ENCODE measurements at regions not wholly inside any gene's neighbourhood (a gene's known extent, or its start where the extent isn't known, plus 50 kb on each side); places are given as distances from the start of the nearest gene placed in this dataset.

- POLR2A ChIA-PET: no interaction called here
- intact Hi-C loops (cut with micrococcal nuclease; ENCODE audit: unreplicated experiment): no loop called here
- BruUV-seq (replicated peaks): no TSS peak
- DNase-seq (ENCODE audit: low read depth, low spot score): no peak
- H3K27me3 ChIP-seq (replicated peaks in 1 of 2; ENCODE audit: control insufficient read depth in 2 of 2, insufficient read depth in 2 of 2, low read length in 1 of 2): no peaks in the 10 kb centered on the region
- no peaks in the 10 kb centered on the region for H3K36me3 ChIP-seq (ENCODE audit: control insufficient read depth in 2 of 2, insufficient read depth in 2 of 2, low read length in 1 of 2)
- no peak for TF ChIP-seq YY1 (IDR thresholded peaks at IDR 0.05; ENCODE audit: low read depth, low read length)
- no peak for TF ChIP-seq EP300 (IDR thresholded peaks at IDR 0.05; ENCODE audit: borderline replicate concordance in 1 of 2, control insufficient read depth in 1 of 2, low read depth in 2 of 2, low read length in 2 of 2)
- TF ChIP-seq IKZF1 (conservative IDR thresholded peaks at IDR 0.05): no peak
- TF ChIP-seq NKRF (conservative IDR thresholded peaks at IDR 0.05): no peak
- TF ChIP-seq DPF2 (IDR thresholded peaks at IDR 0.05): no peak
- TF ChIP-seq TCF3 (IDR thresholded peaks at IDR 0.05; ENCODE audit: borderline replicate concordance, insufficient read depth, low read depth, low read length): no peak
- no peak for TF ChIP-seq BCL11A (IDR thresholded peaks at IDR 0.05; ENCODE audit: low read depth, low read length)
- no peak for TF ChIP-seq ASH2L (IDR thresholded peaks at IDR 0.05; ENCODE audit: borderline replicate concordance, low read depth)
- no peak for TF ChIP-seq NBN (IDR thresholded peaks at IDR 0.05)
- no peak for TF ChIP-seq CUX1 (IDR thresholded peaks at IDR 0.05; ENCODE audit: insufficient replicate concordance, low read depth, low read length)
- TF ChIP-seq MAX (IDR thresholded peaks at IDR 0.05; ENCODE audit: low read depth, low read length): no peak
- H3K9me3 ChIP-seq (replicated peaks; ENCODE audit: control insufficient read depth, insufficient read depth, low read length): no peaks in the 10 kb centered on the region
- no peaks in the 10 kb centered on the region for H3K79me2 ChIP-seq (ENCODE audit: control insufficient read depth, insufficient read depth, low read length)
- no peak overlapping the region for H3K4me3 ChIP-seq
- 0% methylated on average over 1 of the region's 1 CpG for WGBS (ENCODE audit: insufficient coverage, insufficient replicate concordance, low lambda C conversion rate, missing lambda C conversion rate)
- CTCF ChIA-PET: no interaction called here
- RAD21 ChIA-PET (ENCODE audit: unreplicated experiment): no interaction called here
- no peak for ATAC-seq
- no peak overlapping the region for H3K27ac ChIP-seq (ENCODE audit: control insufficient read depth, insufficient read depth)
- H3K4me2 ChIP-seq (ENCODE audit: control insufficient read depth, insufficient read depth): no peak overlapping the region
- no peaks in the 10 kb centered on the region for H4K20me1 ChIP-seq (ENCODE audit: control insufficient read depth, insufficient read depth)
- no peaks in the 10 kb centered on the region for H3K4me1 ChIP-seq (ENCODE audit: control insufficient read depth, insufficient read depth, low read length)
- no peak overlapping the region for H3K9ac ChIP-seq (ENCODE audit: control insufficient read depth, insufficient read depth, low read length)
- no peak overlapping the region for H2AFZ ChIP-seq (ENCODE audit: control insufficient read depth, low read depth, low read length)
- FAIRE-seq: no peak
- SMC1A ChIA-PET (ENCODE audit: uncharacterized antibody, unreplicated experiment): no interaction called here
- in situ Hi-C loops (cut with MboI): no loop called here
Measured at GRCh38 chr15:46685096-46685495, 1032.2 kb upstream of the SEMA6D start.

All from GM12878 (cell line).